ENCODE measurements at regions not wholly inside any gene's neighbourhood (a gene's known extent, or its start where the extent isn't known, plus 50 kb on each side); places are given as distances from the start of the nearest gene placed in this dataset.

- no peak for DNase-seq (ENCODE audit: low read depth)
- TF ChIP-seq, protein P1, sequence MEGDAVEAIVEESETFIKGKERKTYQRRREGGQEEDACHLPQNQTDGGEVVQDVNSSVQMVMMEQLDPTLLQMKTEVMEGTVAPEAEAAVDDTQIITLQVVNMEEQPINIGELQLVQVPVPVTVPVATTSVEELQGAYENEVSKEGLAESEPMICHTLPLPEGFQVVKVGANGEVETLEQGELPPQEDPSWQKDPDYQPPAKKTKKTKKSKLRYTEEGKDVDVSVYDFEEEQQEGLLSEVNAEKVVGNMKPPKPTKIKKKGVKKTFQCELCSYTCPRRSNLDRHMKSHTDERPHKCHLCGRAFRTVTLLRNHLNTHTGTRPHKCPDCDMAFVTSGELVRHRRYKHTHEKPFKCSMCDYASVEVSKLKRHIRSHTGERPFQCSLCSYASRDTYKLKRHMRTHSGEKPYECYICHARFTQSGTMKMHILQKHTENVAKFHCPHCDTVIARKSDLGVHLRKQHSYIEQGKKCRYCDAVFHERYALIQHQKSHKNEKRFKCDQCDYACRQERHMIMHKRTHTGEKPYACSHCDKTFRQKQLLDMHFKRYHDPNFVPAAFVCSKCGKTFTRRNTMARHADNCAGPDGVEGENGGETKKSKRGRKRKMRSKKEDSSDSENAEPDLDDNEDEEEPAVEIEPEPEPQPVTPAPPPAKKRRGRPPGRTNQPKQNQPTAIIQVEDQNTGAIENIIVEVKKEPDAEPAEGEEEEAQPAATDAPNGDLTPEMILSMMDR (conservative IDR thresholded peaks at IDR 0.05; ENCODE audit: low read depth, low read length): no peak
- H3K4me3 ChIP-seq (ENCODE audit: low read depth, low read length): no peak overlapping the region
These were observed 54.1 kb upstream of the HS6ST1 start for GRCh38 chr2:128372621-128373341.

- TF ChIP-seq, protein P1 (conservative IDR thresholded peaks at IDR 0.05; ENCODE audit: low read depth, low read length): no peak
- H3K4me3 ChIP-seq (ENCODE audit: low read depth, low read length): no peak overlapping the region
- DNase-seq (ENCODE audit: low read depth): no peak
These were observed 54.9 kb upstream of the HS6ST1 start for GRCh38 chr2:128373451-128374000.

DNA sequence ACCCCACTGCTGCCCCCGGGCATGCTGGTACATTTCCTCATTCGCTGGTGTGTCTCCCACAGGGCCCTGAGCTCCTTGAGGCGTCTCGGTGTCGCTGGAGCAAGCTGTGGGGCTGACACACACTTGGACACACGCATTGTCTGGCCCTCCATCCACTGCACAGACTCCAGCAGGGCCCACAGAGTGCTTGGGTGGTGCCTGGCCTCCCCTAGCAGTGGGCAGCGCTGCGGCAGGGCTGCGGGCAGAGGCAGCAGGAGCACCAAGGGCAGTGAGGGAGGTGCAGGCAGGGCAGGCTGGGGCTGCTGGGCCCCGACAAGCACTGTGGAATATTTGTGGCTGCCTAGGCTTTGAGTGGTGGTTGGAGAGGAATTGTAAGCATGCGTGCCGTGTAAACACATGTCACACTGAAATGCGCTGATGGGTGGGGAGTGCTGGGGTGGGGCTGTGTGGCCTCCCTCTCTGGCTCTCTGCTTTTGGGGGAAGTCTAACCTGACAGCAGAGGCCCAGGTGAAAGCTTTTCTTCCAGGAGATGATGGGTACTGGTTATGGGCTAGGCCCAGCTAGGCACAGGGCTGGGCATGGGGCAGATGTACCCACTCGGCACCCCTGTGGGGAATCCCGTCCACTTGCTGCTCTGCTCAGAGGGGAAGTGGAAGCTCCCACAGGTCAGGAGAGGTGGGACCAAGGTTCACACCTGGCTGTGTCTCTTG, 55.5 kb upstream of the HS6ST1 start:
- no peak overlapping the region for H3K4me3 ChIP-seq (ENCODE audit: low read depth, low read length)
- TF ChIP-seq, protein P1 (conservative IDR thresholded peaks at IDR 0.05; ENCODE audit: low read depth, low read length): no peak
- no peak for DNase-seq (ENCODE audit: low read depth)

DNA sequence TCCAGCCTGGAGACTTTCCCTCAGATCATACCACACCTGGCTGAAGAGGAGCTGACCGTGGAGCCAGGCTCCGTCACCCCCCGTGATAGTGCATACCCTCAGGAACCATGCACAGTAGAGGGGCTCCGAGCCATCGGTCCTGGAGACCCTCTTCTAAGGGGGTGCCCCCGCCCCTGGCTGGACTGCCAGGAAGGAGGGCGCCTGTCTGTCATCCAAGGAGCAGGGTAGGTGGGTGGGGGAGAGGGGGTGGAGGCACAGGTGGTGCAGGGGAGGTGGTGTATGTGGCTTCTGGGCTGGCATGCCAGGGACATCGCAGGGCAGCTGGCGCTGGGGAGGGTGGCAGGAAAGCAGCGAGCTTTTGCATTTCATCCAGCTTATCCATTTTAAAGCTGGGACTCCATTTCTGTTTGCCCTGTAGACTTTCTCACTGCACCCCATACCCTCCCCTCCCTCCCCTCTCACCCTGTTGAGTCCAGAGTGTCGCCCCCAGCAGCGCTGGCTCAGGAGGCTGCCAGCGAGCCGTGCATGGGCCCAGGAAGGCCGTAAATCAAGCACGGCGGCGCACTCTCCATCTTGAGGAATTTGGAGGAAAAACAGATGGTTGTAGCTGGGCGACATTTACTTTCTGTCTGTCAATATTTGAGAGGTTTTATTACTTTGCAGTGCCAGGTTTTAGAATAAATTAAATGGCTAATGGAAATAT, 56.2 kb upstream of the HS6ST1 start:
- H3K4me3 ChIP-seq (ENCODE audit: low read depth, low read length): no peak overlapping the region
- TF ChIP-seq, protein P1 (conservative IDR thresholded peaks at IDR 0.05; ENCODE audit: low read depth, low read length): no peak
- DNase-seq (ENCODE audit: low read depth): no peak

GRCh38 chr2:128375454-128375853, 56.8 kb upstream of the HS6ST1 start:
- H3K4me3 ChIP-seq (ENCODE audit: low read depth, low read length): no peak overlapping the region
- DNase-seq (ENCODE audit: low read depth): no peak
- TF ChIP-seq, protein P1 (conservative IDR thresholded peaks at IDR 0.05; ENCODE audit: low read depth, low read length): no peak

DNA sequence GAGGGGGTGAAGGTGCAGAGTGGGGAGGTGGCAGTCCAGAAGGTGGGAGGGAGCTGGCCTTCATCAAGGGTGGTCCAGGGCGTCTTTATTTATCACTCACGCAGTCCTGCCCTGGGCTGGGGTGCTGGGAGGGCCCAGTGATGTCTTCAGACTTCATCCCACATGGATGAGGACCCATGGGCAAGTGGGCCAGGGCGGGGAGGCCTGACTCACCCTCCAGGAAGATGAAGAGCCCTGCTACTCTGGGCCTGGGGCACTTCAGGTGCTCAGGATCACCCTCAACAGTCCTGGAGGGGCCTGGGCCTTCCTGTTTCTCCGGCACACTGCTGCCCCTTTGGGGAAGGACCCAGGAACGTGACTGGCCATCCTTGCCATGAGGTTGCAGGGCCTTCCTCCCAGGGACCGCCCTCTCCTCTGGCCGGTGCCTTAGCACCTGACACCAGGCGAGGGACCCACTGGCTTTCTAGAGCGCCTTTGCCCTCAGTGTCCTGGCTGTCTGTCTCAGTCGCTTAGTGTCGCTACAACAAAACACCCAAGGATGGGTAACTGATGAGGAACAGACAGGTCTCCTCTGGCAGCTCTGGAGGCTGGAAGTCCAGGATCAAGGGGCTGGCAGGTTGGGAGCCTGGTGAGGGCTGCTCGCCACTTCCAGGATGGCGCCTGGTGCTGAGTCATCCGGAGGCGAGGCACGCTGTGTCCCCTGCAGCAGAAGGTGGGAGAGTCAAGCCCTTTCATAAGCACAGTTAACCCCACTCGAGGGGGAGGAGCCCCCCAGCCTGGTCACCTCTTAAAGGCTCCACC, 57.8 kb upstream of the HS6ST1 start:
- no peak for DNase-seq (ENCODE audit: low read depth)
- TF ChIP-seq, protein P1 (conservative IDR thresholded peaks at IDR 0.05; ENCODE audit: low read depth, low read length): no peak
- no peak overlapping the region for H3K4me3 ChIP-seq (ENCODE audit: low read depth, low read length)
